ENCODE measurements at regions not wholly inside any gene's neighbourhood (a gene's known extent, or its start where the extent isn't known, plus 50 kb on each side); places are given as distances from the start of the nearest gene placed in this dataset.
"Not testable (repeated sequence)": the region's sequence is repeated elsewhere in the genome, so short reads cannot be mapped to it uniquely, and the experiment has no call there.

DNA sequence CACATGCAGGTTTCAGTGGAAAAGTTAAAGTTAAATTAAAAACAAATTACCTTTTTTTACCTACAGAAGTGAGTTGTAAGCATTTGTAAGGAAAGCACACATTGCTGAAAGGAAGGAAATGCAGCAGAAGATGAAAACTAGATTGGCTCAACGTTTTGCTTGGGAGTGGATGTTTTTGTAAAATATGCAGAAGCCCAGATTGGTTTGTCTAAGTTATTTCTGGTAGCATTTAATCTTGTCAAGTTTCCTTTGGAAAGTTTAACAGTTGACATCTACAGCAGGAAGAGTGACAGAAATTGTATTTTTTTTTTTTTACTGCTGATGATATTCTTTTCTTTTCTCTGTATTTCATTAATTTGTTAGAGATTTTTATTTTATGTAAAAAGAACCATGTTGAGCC lies 315.1 kb upstream of the MON1B start:
- no peak overlapping the region for H3K4me2 ChIP-seq (ENCODE audit: unreplicated experiment)
- H4K20me1 ChIP-seq (ENCODE audit: insufficient read depth), result no peaks in the 10 kb centered on the region
- no peak overlapping the region for H2AFZ ChIP-seq
- no peaks in the 10 kb centered on the region for H3F3A ChIP-seq (ENCODE audit: insufficient read depth)
- TF ChIP-seq EZH2 (IDR thresholded peaks at IDR 0.05; ENCODE audit: insufficient read depth, poor library complexity, severe bottlenecking) (no peak), EZH2phosphoT487 (IDR thresholded peaks at IDR 0.05; ENCODE audit: insufficient read depth, low read depth) (no peak)
- H3K4me3 ChIP-seq, result no peak overlapping the region
- H3K27ac ChIP-seq, result no peak overlapping the region
- H3K79me2 ChIP-seq (ENCODE audit: insufficient read depth), result no peaks in the 10 kb centered on the region
- H3K27me3 ChIP-seq (replicated peaks; ENCODE audit: insufficient read depth), result no peaks in the 10 kb centered on the region
- no peak for DNase-seq
- no peaks in the 10 kb centered on the region for H3K9me3 ChIP-seq (ENCODE audit: low read depth)
- H3K9me2 ChIP-seq (ENCODE audit: insufficient read depth), result no peaks in the 10 kb centered on the region
- WGBS, 2 experiments (ENCODE audit: low coverage in 1 of 2, low lambda C conversion rate in 2 of 2, missing lambda C conversion rate in 2 of 2), result 0% methylated on average over 1 of the region's 1 CpG
- H3K4me1 ChIP-seq (ENCODE audit: insufficient read depth), result no peaks in the 10 kb centered on the region
- in situ Hi-C loops (cut with MboI), result no loop called here
- H3K36me3 ChIP-seq (ENCODE audit: low read depth), result no peaks in the 10 kb centered on the region
- no peak overlapping the region for H3K9ac ChIP-seq

GRCh38 chr16:76879420-76879819 lies 311.6 kb upstream of the MON1B start:
- no peak for DNase-seq
- Histone ChIP-seq H3K27ac (no peak overlapping the region), H3K9ac (no peak overlapping the region), H3F3A (ENCODE audit: insufficient read depth) (no peaks in the 10 kb centered on the region), H3K27me3 (replicated peaks; ENCODE audit: insufficient read depth) (no peaks in the 10 kb centered on the region), H3K4me3 (no peak overlapping the region), H3K9me2 (ENCODE audit: insufficient read depth) (no peaks in the 10 kb centered on the region), H3K4me2 (ENCODE audit: unreplicated experiment) (no peak overlapping the region), H3K36me3 (ENCODE audit: low read depth) (no peaks in the 10 kb centered on the region), H4K20me1 (ENCODE audit: insufficient read depth) (no peaks in the 10 kb centered on the region), H3K4me1 (ENCODE audit: insufficient read depth) (no peaks in the 10 kb centered on the region), H3K79me2 (ENCODE audit: insufficient read depth) (no peaks in the 10 kb centered on the region), H2AFZ (no peak overlapping the region), H3K9me3 (ENCODE audit: low read depth) (no peaks in the 10 kb centered on the region)
- WGBS, 2 experiments (ENCODE audit: low coverage in 1 of 2, low lambda C conversion rate in 2 of 2, missing lambda C conversion rate in 2 of 2), result 44 to 57% methylated on average over 4 of the region's 4 CpGs
- in situ Hi-C loops (cut with MboI), result no loop called here
- TF ChIP-seq EZH2 (IDR thresholded peaks at IDR 0.05; ENCODE audit: insufficient read depth, poor library complexity, severe bottlenecking) (no peak), EZH2phosphoT487 (IDR thresholded peaks at IDR 0.05; ENCODE audit: insufficient read depth, low read depth) (no peak)

GRCh38 chr16:76880523-76880922 lies 310.5 kb upstream of the MON1B start:
- 24 to 36% methylated on average over 5 of the region's 5 CpGs for WGBS, 2 experiments (ENCODE audit: low coverage in 1 of 2, low lambda C conversion rate in 2 of 2, missing lambda C conversion rate in 2 of 2)
- H3K4me3 ChIP-seq; H3K4me2 ChIP-seq (ENCODE audit: unreplicated experiment); H3K4me1 ChIP-seq (ENCODE audit: insufficient read depth); DNase-seq; H3K9me2 ChIP-seq (ENCODE audit: insufficient read depth); in situ Hi-C loops (cut with MboI); H3K27ac ChIP-seq; H3F3A ChIP-seq (ENCODE audit: insufficient read depth); H3K36me3 ChIP-seq (ENCODE audit: low read depth); H3K9ac ChIP-seq; H3K9me3 ChIP-seq (ENCODE audit: low read depth); H2AFZ ChIP-seq; H4K20me1 ChIP-seq (ENCODE audit: insufficient read depth); H3K27me3 ChIP-seq (replicated peaks; ENCODE audit: insufficient read depth); H3K79me2 ChIP-seq (ENCODE audit: insufficient read depth): not testable (repeated sequence)

- Histone ChIP-seq H3K4me1 (ENCODE audit: insufficient read depth) (no peaks in the 10 kb centered on the region), H3K4me3 (no peak overlapping the region), H3K79me2 (ENCODE audit: insufficient read depth) (no peaks in the 10 kb centered on the region), H3K36me3 (ENCODE audit: low read depth) (no peaks in the 10 kb centered on the region), H3K9me2 (ENCODE audit: insufficient read depth) (no peaks in the 10 kb centered on the region), H3K4me2 (ENCODE audit: unreplicated experiment) (no peak overlapping the region), H3F3A (ENCODE audit: insufficient read depth) (no peaks in the 10 kb centered on the region), H3K9me3 (ENCODE audit: low read depth) (no peaks in the 10 kb centered on the region), H3K9ac (no peak overlapping the region), H4K20me1 (ENCODE audit: insufficient read depth) (no peaks in the 10 kb centered on the region), H2AFZ (no peak overlapping the region), H3K27ac (no peak overlapping the region), H3K27me3 (replicated peaks; ENCODE audit: insufficient read depth) (no peaks in the 10 kb centered on the region)
- WGBS, 2 experiments (ENCODE audit: low coverage in 1 of 2, low lambda C conversion rate in 2 of 2, missing lambda C conversion rate in 2 of 2), result 23 to 27% methylated on average over 2 of the region's 2 CpGs
- in situ Hi-C loops (cut with MboI), result no loop called here
- no peak for DNase-seq
- TF ChIP-seq EZH2 (IDR thresholded peaks at IDR 0.05; ENCODE audit: insufficient read depth, poor library complexity, severe bottlenecking) (no peak), EZH2phosphoT487 (IDR thresholded peaks at IDR 0.05; ENCODE audit: insufficient read depth, low read depth) (no peak)
These were observed 308.9 kb upstream of the MON1B start for GRCh38 chr16:76882105-76882504.

DNA sequence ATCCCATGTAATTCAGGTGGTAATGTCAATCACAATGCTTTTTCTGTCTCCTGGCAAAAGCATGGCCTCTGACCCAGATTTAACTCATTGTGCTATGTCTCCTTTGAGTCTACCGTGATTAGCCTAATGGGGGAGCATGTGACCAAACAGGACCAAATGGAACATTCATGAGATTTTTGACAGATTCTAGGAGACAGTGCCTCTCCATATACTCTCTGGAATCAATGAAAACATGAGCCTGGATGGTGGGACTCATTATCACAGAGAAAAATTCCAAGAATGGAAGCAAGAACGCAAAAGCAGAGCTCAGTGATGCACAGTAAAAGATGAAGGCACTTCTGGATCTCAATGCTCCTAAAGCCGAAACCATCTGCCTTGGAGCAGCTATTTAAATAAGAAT lies 307.9 kb upstream of the MON1B start:
- Histone ChIP-seq H3K36me3 (ENCODE audit: low read depth) (no peaks in the 10 kb centered on the region), H3K27me3 (replicated peaks; ENCODE audit: insufficient read depth) (no peaks in the 10 kb centered on the region), H3F3A (ENCODE audit: insufficient read depth) (no peaks in the 10 kb centered on the region), H4K20me1 (ENCODE audit: insufficient read depth) (no peaks in the 10 kb centered on the region), H3K79me2 (ENCODE audit: insufficient read depth) (no peaks in the 10 kb centered on the region), H2AFZ (no peak overlapping the region), H3K27ac (no peak overlapping the region), H3K9me2 (ENCODE audit: insufficient read depth) (no peaks in the 10 kb centered on the region), H3K4me2 (ENCODE audit: unreplicated experiment) (no peak overlapping the region), H3K4me1 (ENCODE audit: insufficient read depth) (no peaks in the 10 kb centered on the region), H3K9ac (no peak overlapping the region), H3K4me3 (no peak overlapping the region), H3K9me3 (ENCODE audit: low read depth) (no peaks in the 10 kb centered on the region)
- TF ChIP-seq EZH2 (IDR thresholded peaks at IDR 0.05; ENCODE audit: insufficient read depth, poor library complexity, severe bottlenecking) (no peak), EZH2phosphoT487 (IDR thresholded peaks at IDR 0.05; ENCODE audit: insufficient read depth, low read depth) (no peak)
- in situ Hi-C loops (cut with MboI), result no loop called here
- DNase-seq, result no peak
- WGBS, 2 experiments (ENCODE audit: low coverage in 1 of 2, low lambda C conversion rate in 2 of 2, missing lambda C conversion rate in 2 of 2), result 25 to 34% methylated on average over 3 of the region's 3 CpGs
